Mesenchymal stem cell (in vitro differentiated cells and primary cell): ENCODE measurements at regions not wholly inside any gene's neighbourhood (a gene's known extent, or its start where the extent isn't known, plus 50 kb on each side); places are given as distances from the start of the nearest gene placed in this dataset.

Experiments
- DNase-seq: peaks from one replicate; pipeline ENCODE4 v3.0.0-alpha.2; 2013
- H2AFZ ChIP-seq: one replicate; pipeline ENCODE4 v1.6.1; 2013; ENCODE audit warnings: low read depth, mild to moderate bottlenecking, control low read depth, inconsistent platforms, low read length, moderate library complexity
- H2AK5ac ChIP-seq: 2 replicates; pipeline ENCODE4 v1.6.1; 2013; ENCODE audit warnings: low read length, moderate library complexity, mild to moderate bottlenecking, inconsistent platforms; ENCODE audit not compliant: severe bottlenecking
- H2BK120ac ChIP-seq: one replicate; pipeline ENCODE4 v1.6.1; 2013; ENCODE audit warnings: low read depth, mild to moderate bottlenecking, inconsistent platforms, low read length, moderate library complexity
- H2BK12ac ChIP-seq, 2 experiments: one replicate each; pipeline ENCODE4 v1.6.1; 2013; ENCODE audit warnings: inconsistent platforms in 2 of 2, low read length in 2 of 2, mild to moderate bottlenecking in 2 of 2, moderate library complexity in 2 of 2, control low read depth in 1 of 2
- H2BK15ac ChIP-seq: one replicate; pipeline ENCODE4 v1.6.1; 2013; ENCODE audit warnings: mild to moderate bottlenecking, low read depth, inconsistent platforms; ENCODE audit not compliant: poor library complexity, severe bottlenecking
- H2BK5ac ChIP-seq: 2 replicates; pipeline ENCODE4 v1.6.1; 2013; ENCODE audit warnings: low read depth, mild to moderate bottlenecking, low read length, control low read depth, inconsistent platforms; ENCODE audit not compliant: poor library complexity, severe bottlenecking
- H3K14ac ChIP-seq, 2 experiments: one replicate each; pipeline ENCODE4 v1.6.1; 2013; ENCODE audit warnings: inconsistent platforms in 2 of 2, low read length in 2 of 2, control low read depth in 1 of 2, mild to moderate bottlenecking in 1 of 2, moderate library complexity in 1 of 2
- H3K18ac ChIP-seq, 2 experiments: one replicate each; pipeline ENCODE4 v1.6.1; 2013; ENCODE audit warnings: inconsistent platforms in 2 of 2, low read length in 2 of 2, control low read depth in 1 of 2, low read depth in 1 of 2, mild to moderate bottlenecking in 1 of 2
- H3K23ac ChIP-seq, 2 experiments: one replicate each; pipeline ENCODE4 v1.6.1; 2013; ENCODE audit warnings: inconsistent platforms in 2 of 2, low read length in 2 of 2, mild to moderate bottlenecking in 2 of 2, moderate library complexity in 2 of 2, control low read depth in 1 of 2
- H3K27ac ChIP-seq: 2 replicates; pipeline ENCODE4 v1.5.1; 2013; ENCODE audit warnings: mild to moderate bottlenecking, moderate library complexity, low read length, control low read depth, inconsistent platforms; ENCODE audit not compliant: poor library complexity, severe bottlenecking
- H3K27me3 ChIP-seq, 2 experiments: 2 replicates each; pipeline versions ENCODE4 v1.6.1 to v1.7.0; 2013; ENCODE audit warnings: low read length in 2 of 2, mild to moderate bottlenecking in 2 of 2, moderate library complexity in 2 of 2, control low read depth in 1 of 2, inconsistent platforms in 1 of 2; ENCODE audit not compliant: control insufficient read depth in 1 of 2, insufficient read depth in 1 of 2
- H3K36me3 ChIP-seq, 2 experiments: 2 replicates each; pipeline versions ENCODE4 v1.6.1 to v1.7.0; 2013; ENCODE audit warnings: low read length in 2 of 2, control low read depth in 1 of 2, inconsistent platforms in 1 of 2, low read depth in 1 of 2, mild to moderate bottlenecking in 1 of 2; ENCODE audit not compliant: insufficient read depth in 2 of 2, control insufficient read depth in 1 of 2
- H3K4ac ChIP-seq, 2 experiments: one replicate each; pipeline ENCODE4 v1.6.1; 2013; ENCODE audit warnings: inconsistent platforms in 2 of 2, low read length in 2 of 2, mild to moderate bottlenecking in 2 of 2, moderate library complexity in 2 of 2, control low read depth in 1 of 2, low read depth in 1 of 2
- H3K4me1 ChIP-seq: 2 replicates; pipeline ENCODE4 v1.6.1; 2013; ENCODE audit warnings: low read depth, low read length, control low read depth; ENCODE audit not compliant: control insufficient read depth, insufficient read depth
- H3K4me2 ChIP-seq: 2 replicates; pipeline ENCODE4 v1.6.1; 2013; ENCODE audit warnings: low read length, mild to moderate bottlenecking, inconsistent platforms; ENCODE audit not compliant: poor library complexity, severe bottlenecking
- H3K4me3 ChIP-seq, 2 experiments: 2 replicates each; pipeline versions ENCODE4 v1.5.1 to v1.7.0; 2013; ENCODE audit warnings: low read length in 2 of 2, mild to moderate bottlenecking in 2 of 2, control low read depth in 1 of 2, low read depth in 1 of 2; ENCODE audit not compliant: insufficient read depth in 1 of 2
- H3K79me1 ChIP-seq: replicated peaks from 2 replicates; pipeline ENCODE4 v1.6.1; 2013; ENCODE audit warnings: mild to moderate bottlenecking, control low read depth, low read length, inconsistent platforms; ENCODE audit not compliant: poor library complexity, severe bottlenecking
- H3K9ac ChIP-seq: 2 replicates; pipeline ENCODE4 v1.7.0; 2013; ENCODE audit warnings: mild to moderate bottlenecking, low read length, moderate library complexity
- H3K9me3 ChIP-seq: 2 replicates; pipeline ENCODE4 v1.7.0; 2013; ENCODE audit warnings: mild to moderate bottlenecking, low read length; ENCODE audit not compliant: control insufficient read depth
- H4K8ac ChIP-seq: one replicate; pipeline ENCODE4 v1.6.1; 2013; ENCODE audit warnings: inconsistent platforms, mild to moderate bottlenecking, low read length, moderate library complexity
- H4K91ac ChIP-seq: one replicate; pipeline ENCODE4 v1.6.1; 2013; ENCODE audit warnings: mild to moderate bottlenecking, low read length, inconsistent platforms
- WGBS: methylation state at CpG from one replicate; pipeline ENCODE4 v1.1.7; 2013; ENCODE audit warnings: mixed read lengths; 5-methylcytosine and 5-hydroxymethylcytosine counted together

DNA sequence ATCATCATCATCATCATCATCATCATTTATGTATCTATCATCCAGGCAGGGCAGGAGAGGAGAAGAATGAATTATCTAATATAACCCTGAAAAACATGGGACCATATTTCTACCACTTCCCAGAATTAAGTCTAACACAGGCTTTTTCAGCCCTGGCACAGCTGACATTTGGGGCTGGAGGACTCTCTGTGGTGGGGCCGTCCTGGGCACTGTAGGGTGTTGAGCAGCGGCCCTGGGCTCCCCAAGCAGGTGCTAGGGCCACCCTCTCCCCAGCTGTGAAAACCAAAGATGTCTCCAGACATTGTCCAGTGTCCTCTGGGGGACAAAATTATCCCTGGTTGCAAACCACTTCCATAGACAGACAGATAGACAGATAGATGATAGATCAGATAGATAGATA lies 288.4 kb downstream of the CRLF2 start:
- H4K91ac ChIP-seq, result no peak overlapping the region
- no peaks in the 10 kb centered on the region for H3K4me1 ChIP-seq
- no peak overlapping the region for H2BK15ac ChIP-seq
- no peak overlapping the region for H2AFZ ChIP-seq
- no peak overlapping the region for H3K23ac ChIP-seq
- no peak overlapping the region for H3K18ac ChIP-seq
- H3K9me3 ChIP-seq, result no peaks in the 10 kb centered on the region
- H3K27me3 ChIP-seq, result no peaks in the 10 kb centered on the region
- no peak overlapping the region for H2AK5ac ChIP-seq
- H2BK120ac ChIP-seq, result no peak overlapping the region
- H4K8ac ChIP-seq, result no peak overlapping the region
- no peaks in the 10 kb centered on the region for H3K36me3 ChIP-seq
- H2BK12ac ChIP-seq, result no peak overlapping the region
- WGBS, result 58% methylated on average over 2 of the region's 2 CpGs
- no peak overlapping the region for H3K9ac ChIP-seq
- no peaks in the 10 kb centered on the region for H3K79me1 ChIP-seq
- H3K4me3 ChIP-seq, result no peak overlapping the region
- no peak for DNase-seq
- H3K4me2 ChIP-seq, result no peak overlapping the region
- no peak overlapping the region for H2BK5ac ChIP-seq
- H3K14ac ChIP-seq, result no peak overlapping the region
- no peak overlapping the region for H3K4ac ChIP-seq
- H3K27ac ChIP-seq, result no peak overlapping the region

- Histone ChIP-seq H3K4me1 (no peaks in the 10 kb centered on the region), H2BK120ac (no peak overlapping the region), H2AFZ (no peak overlapping the region), H3K4ac (no peak overlapping the region), H3K18ac (no peak overlapping the region), H4K8ac (no peak overlapping the region), H2BK12ac (no peak overlapping the region), H3K36me3 (no peaks in the 10 kb centered on the region), H3K23ac (no peak overlapping the region), H4K91ac (no peak overlapping the region), H3K79me1 (no peaks in the 10 kb centered on the region), H3K4me2 (no peak overlapping the region), H2BK5ac (no peak overlapping the region), H3K9ac (peak overlapping the region; percentile 70), H3K14ac (no peak overlapping the region), H3K4me3 (peak overlapping the region in 1 of 2 experiments; percentile 61), H2AK5ac (no peak overlapping the region), H3K27me3 (no peaks in the 10 kb centered on the region), H2BK15ac (no peak overlapping the region), H3K9me3 (no peaks in the 10 kb centered on the region), H3K27ac (no peak overlapping the region)
- no peak for DNase-seq
- WGBS, result 77% methylated on average over 25 of the region's 25 CpGs
Observed at GRCh38 chrX:920234-920799, 289.7 kb downstream of the SHOX start.

DNA sequence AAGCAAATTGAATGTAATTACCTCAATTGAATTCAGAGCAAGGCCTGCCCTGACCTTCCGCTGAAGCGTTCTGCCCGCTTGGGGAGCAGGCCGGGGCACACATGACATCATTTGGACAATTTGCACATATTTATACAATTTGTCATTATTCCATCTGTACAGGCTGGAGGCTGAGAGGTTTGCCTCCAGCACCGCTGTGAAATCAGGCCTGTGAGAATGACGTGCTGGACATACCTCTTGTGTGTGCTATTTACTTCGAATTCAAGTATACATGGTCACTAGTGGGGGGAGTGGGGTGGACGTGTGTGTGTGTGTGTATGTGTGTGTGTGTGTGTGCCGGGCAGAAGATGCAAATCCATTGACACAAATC lies 285.6 kb downstream of the SHOX start:
- Histone ChIP-seq H3K4me1 (no peaks in the 10 kb centered on the region), H2BK15ac (no peak overlapping the region), H4K91ac (no peak overlapping the region), H3K27me3 (no peaks in the 10 kb centered on the region), H3K14ac (no peak overlapping the region), H3K79me1 (no peaks in the 10 kb centered on the region), H3K4me2 (no peak overlapping the region), H2BK120ac (no peak overlapping the region), H2BK12ac (no peak overlapping the region), H3K36me3 (no peaks in the 10 kb centered on the region), H3K18ac (no peak overlapping the region), H3K4ac (no peak overlapping the region), H3K4me3 (no peak overlapping the region), H3K27ac (no peak overlapping the region), H3K9ac (no peak overlapping the region), H2BK5ac (no peak overlapping the region), H3K9me3 (no peaks in the 10 kb centered on the region), H3K23ac (no peak overlapping the region), H2AFZ (no peak overlapping the region), H4K8ac (no peak overlapping the region), H2AK5ac (no peak overlapping the region)
- 77% methylated on average over 8 of the region's 9 CpGs for WGBS
- no peak for DNase-seq

DNA sequence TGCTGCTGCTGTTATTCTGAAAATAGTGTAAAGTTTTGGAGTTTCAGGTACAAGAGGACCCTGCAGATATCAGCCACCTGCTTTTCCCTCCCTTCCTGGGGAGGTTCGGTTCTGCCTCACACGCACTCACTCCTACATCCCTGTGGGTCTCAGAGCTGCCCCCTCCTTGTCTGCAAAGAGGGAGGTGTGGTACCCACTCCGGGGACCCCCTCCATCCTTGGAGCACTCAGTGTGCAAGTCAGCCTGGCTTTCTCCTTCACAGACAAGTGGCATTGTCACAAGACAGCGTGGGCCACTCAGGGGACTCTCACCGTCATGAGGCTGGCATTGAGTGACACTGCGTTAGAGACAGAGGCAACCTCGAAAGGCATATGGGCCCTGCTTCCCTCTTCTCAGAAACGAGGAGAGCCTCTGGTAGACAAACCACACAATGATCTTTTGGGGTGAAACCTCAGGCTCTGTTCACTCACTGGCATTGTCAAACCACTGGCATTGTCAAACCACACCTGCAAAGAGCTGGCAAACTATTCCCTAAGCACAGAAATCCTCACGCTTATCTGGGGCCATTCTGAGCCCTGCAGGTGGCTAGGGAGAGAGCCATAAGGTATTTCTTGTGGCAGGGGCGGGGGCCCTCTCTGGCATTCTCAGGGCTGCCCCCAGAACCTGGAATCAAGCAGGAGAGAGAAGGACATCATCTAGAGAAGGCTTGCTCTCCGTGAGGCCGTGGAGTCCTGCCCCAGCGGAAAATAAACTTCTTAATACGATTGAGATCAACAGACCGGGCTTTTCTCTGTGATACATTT lies 285.0 kb downstream of the SHOX start:
- H3K4ac ChIP-seq, result no peak overlapping the region
- no peak overlapping the region for H2BK5ac ChIP-seq
- H3K18ac ChIP-seq, result no peak overlapping the region
- no peak overlapping the region for H2BK12ac ChIP-seq
- H3K27ac ChIP-seq, result no peak overlapping the region
- no peak overlapping the region for H3K14ac ChIP-seq
- H3K4me1 ChIP-seq, result no peaks in the 10 kb centered on the region
- no peaks in the 10 kb centered on the region for H3K36me3 ChIP-seq
- DNase-seq, result no peak
- no peak overlapping the region for H3K4me2 ChIP-seq
- no peaks in the 10 kb centered on the region for H3K79me1 ChIP-seq
- no peak overlapping the region for H4K91ac ChIP-seq
- WGBS, result 61% methylated on average over 15 of the region's 15 CpGs
- H2AFZ ChIP-seq, result no peak overlapping the region
- H3K27me3 ChIP-seq, result no peaks in the 10 kb centered on the region
- no peak overlapping the region for H3K23ac ChIP-seq
- no peak overlapping the region for H2BK120ac ChIP-seq
- no peak overlapping the region for H3K9ac ChIP-seq
- no peak overlapping the region for H2AK5ac ChIP-seq
- H4K8ac ChIP-seq, result no peak overlapping the region
- no peak overlapping the region for H3K4me3 ChIP-seq
- H2BK15ac ChIP-seq, result no peak overlapping the region
- H3K9me3 ChIP-seq, result no peaks in the 10 kb centered on the region
